CD4-positive, alpha-beta T cell treated with Interleukin-2 at 100 ng/mL for 4 hours (primary cell): ENCODE measurements at regions not wholly inside any gene's neighbourhood (a gene's known extent, or its start where the extent isn't known, plus 50 kb on each side); places are given as distances from the start of the nearest gene placed in this dataset.

Experiments used
- DNase-seq: peaks from one replicate; pipeline ENCODE4 v3.0.0-alpha.2; 2020; ENCODE audit warnings: low spot score

GRCh38 chr6:156125844-156126243 is 651.3 kb upstream of the ARID1B start:
- no peak for DNase-seq

GRCh38 chr6:156123731-156124130 is 653.4 kb upstream of the ARID1B start:
- DNase-seq, result no peak

- no peak for DNase-seq
Observed at GRCh38 chr6:156121973-156122372, 655.2 kb upstream of the ARID1B start.

GRCh38 chr6:156114541-156114940 is 658.9 kb upstream of the NOX3 start:
- no peak for DNase-seq

- DNase-seq, result no peak
Observed at GRCh38 chr6:156113631-156114030, 658.0 kb upstream of the NOX3 start.

GRCh38 chr6:156111913-156112312 is 656.3 kb upstream of the NOX3 start:
- DNase-seq, result no peak

GRCh38 chr6:156110249-156110648 is 654.6 kb upstream of the NOX3 start:
- DNase-seq, result no peak

- no peak for DNase-seq
Observed at GRCh38 chr6:156109713-156110112, 654.1 kb upstream of the NOX3 start.

GRCh38 chr6:156107624-156108101 is 652.0 kb upstream of the NOX3 start:
- DNase-seq, result no peak

- DNase-seq, result no peak
Observed at GRCh38 chr6:156102129-156102528, 646.5 kb upstream of the NOX3 start.

- DNase-seq, result no peak
Observed at GRCh38 chr6:156098839-156099238, 643.2 kb upstream of the NOX3 start.

- no peak for DNase-seq
Observed at GRCh38 chr6:156087487-156087886, 631.8 kb upstream of the NOX3 start.

GRCh38 chr6:156082012-156082411 is 626.4 kb upstream of the NOX3 start:
- DNase-seq, result no peak

GRCh38 chr6:156080371-156080770 is 624.7 kb upstream of the NOX3 start:
- no peak for DNase-seq

- no peak for DNase-seq
Observed at GRCh38 chr6:156068881-156069280, 613.2 kb upstream of the NOX3 start.

- no peak for DNase-seq
Observed at GRCh38 chr6:156065849-156066248, 610.2 kb upstream of the NOX3 start.

GRCh38 chr6:156062091-156062563 is 606.5 kb upstream of the NOX3 start:
- DNase-seq, result no peak

- no peak for DNase-seq
Observed at GRCh38 chr6:156061465-156061864, 605.8 kb upstream of the NOX3 start.

GRCh38 chr6:156060013-156060412 is 604.4 kb upstream of the NOX3 start:
- DNase-seq, result no peak

- DNase-seq, result no peak
Observed at GRCh38 chr6:156058356-156058755, 602.7 kb upstream of the NOX3 start.

- DNase-seq, result no peak
Observed at GRCh38 chr6:156057869-156058268, 602.2 kb upstream of the NOX3 start.

GRCh38 chr6:156056085-156056484 is 600.4 kb upstream of the NOX3 start:
- no peak for DNase-seq

- no peak for DNase-seq
Observed at GRCh38 chr6:156053626-156054025, 598.0 kb upstream of the NOX3 start.

GRCh38 chr6:156046841-156047449 is 591.3 kb upstream of the NOX3 start:
- no peak for DNase-seq
